IPS-20b (cell line): ENCODE measurements at regions not wholly inside any gene's neighbourhood (a gene's known extent, or its start where the extent isn't known, plus 50 kb on each side); places are given as distances from the start of the nearest gene placed in this dataset.

Experiments used
- H3K27ac ChIP-seq: one replicate; pipeline ENCODE4 v1.5.1; 2013; ENCODE audit warnings: low read length
- H3K27me3 ChIP-seq: 2 replicates; pipeline ENCODE4 v1.6.1; 2013; ENCODE audit warnings: mild to moderate bottlenecking, low read length, inconsistent platforms; ENCODE audit not compliant: insufficient read depth
- H3K36me3 ChIP-seq: 2 replicates; pipeline ENCODE4 v1.6.1; 2013; ENCODE audit warnings: low read depth, mild to moderate bottlenecking, inconsistent platforms, low read length, moderate library complexity; ENCODE audit not compliant: insufficient read depth
- H3K4me1 ChIP-seq: 2 replicates; pipeline ENCODE4 v1.6.1; 2013; ENCODE audit warnings: mild to moderate bottlenecking, control low read depth, inconsistent platforms, low read length, moderate library complexity; ENCODE audit not compliant: insufficient read depth
- H3K4me3 ChIP-seq: 2 replicates; pipeline ENCODE4 v1.5.1; 2013; ENCODE audit warnings: mild to moderate bottlenecking, low read length, inconsistent platforms
- H3K9ac ChIP-seq: 2 replicates; pipeline ENCODE4 v1.6.1; 2013; ENCODE audit warnings: low read depth, mild to moderate bottlenecking, inconsistent platforms, low read length, moderate library complexity
- H3K9me3 ChIP-seq: 2 replicates; pipeline ENCODE4 v1.6.1; 2013; ENCODE audit warnings: mild to moderate bottlenecking, low read depth, low read length, inconsistent platforms; ENCODE audit not compliant: insufficient read depth

DNA sequence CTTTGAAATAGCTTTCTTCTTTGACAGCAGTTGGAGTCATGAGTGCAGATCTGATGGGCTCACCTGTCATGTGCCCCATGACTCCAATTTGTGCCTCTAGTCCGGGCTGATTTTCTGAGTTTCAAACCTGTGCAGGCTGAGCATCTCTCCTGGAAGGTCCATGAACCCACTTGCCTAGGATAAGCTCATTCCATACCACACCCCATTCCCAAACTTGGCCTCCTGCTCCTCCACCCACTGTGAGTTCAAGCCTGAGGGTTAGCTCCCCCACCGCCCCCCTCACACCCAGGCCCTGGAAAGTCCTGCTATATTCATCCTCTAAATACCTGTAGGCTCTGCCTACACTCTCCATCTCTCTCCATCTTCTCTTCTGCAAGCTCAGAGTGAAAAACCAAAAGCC lies 126.8 kb upstream of the VRK1 start:
- H3K9me3 ChIP-seq = no peaks in the 10 kb centered on the region
- H3K27me3 ChIP-seq = no peaks in the 10 kb centered on the region; the same call in 1 of the 2 replicates
- H3K4me3 ChIP-seq = no peak overlapping the region
- no peak overlapping the region for H3K27ac ChIP-seq
- 0 out of 2 replicates have a peak, but pooled peaks cover 4% of the 10 kb centered on the region for H3K4me1 ChIP-seq
- no peaks in the 10 kb centered on the region for H3K36me3 ChIP-seq
- H3K9ac ChIP-seq = no peak overlapping the region

DNA sequence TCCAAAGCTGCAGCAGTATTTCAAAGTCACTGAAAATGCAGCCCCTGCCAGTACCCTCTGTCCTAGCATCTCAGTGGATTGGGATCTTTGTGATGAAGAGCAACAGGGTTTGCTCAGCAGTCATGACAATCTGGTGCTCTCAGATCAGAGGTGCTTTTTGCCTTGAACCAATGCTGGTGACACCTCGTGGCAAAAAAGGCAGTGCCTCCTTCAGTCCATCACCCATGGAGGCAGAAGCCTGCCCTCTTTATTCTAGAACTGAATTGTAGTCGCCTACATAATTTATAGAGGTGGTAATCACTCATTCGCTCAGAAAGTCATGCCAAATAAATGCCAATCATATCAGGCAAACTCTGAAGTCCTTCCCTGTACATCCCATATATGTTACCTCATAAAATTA lies 126.0 kb upstream of the VRK1 start:
- H3K4me1 ChIP-seq = 0 out of 2 replicates have a peak, but pooled peaks cover 4% of the 10 kb centered on the region
- no peak overlapping the region for H3K4me3 ChIP-seq
- no peak overlapping the region for H3K27ac ChIP-seq
- no peak overlapping the region for H3K9ac ChIP-seq
- no peaks in the 10 kb centered on the region for H3K9me3 ChIP-seq
- H3K27me3 ChIP-seq = no peaks in the 10 kb centered on the region; the same call in 1 of the 2 replicates
- H3K36me3 ChIP-seq = no peaks in the 10 kb centered on the region

DNA sequence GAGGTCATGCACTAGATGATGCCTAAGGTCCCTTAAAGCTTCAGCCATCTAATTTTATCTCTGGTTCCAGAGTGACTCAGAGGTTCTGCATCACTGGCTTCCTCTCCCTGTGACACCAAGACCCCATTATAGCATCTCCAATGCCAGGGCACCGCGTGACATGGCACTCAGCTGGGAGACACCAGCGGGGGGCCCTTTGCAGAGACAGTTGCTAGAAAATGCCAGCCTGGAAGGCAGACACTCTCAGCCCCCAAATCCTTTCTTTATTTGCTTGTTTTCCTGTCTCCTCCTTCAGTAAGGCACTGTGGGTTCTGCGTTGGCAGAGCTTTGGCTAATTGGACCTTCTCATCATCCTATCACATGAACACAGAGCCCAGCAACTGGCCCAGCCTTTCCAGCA lies 123.5 kb upstream of the VRK1 start:
- H3K4me3 ChIP-seq = no peak overlapping the region
- no peaks in the 10 kb centered on the region for H3K9me3 ChIP-seq
- no peaks in the 10 kb centered on the region for H3K36me3 ChIP-seq
- peaks cover 12% of the 10 kb centered on the region for H3K27me3 ChIP-seq
- H3K27ac ChIP-seq = no peak overlapping the region
- H3K9ac ChIP-seq = no peak overlapping the region
- H3K4me1 ChIP-seq = no peaks in the 10 kb centered on the region

DNA sequence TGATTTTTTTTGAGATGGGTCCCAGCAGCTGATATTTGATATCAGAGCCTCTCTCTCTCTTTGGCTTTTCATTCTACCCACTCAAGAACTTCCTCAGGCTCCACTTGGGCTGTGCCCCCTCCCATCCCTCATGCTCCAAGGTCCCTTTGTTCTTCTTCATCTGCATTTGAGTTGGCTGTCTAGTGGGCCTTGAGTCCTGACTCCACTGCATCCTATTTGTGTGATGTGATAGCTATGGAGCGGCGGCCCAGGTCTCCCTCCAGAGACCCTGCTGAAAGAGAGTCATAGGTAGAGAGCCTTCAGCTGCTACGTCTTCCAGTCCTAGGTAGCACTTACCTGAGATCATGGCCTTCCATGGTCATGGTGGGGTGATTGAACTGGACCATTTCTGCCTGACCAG lies 123.1 kb upstream of the VRK1 start:
- no peaks in the 10 kb centered on the region for H3K4me1 ChIP-seq
- H3K36me3 ChIP-seq = no peaks in the 10 kb centered on the region
- no peak overlapping the region for H3K9ac ChIP-seq
- H3K27ac ChIP-seq = no peak overlapping the region
- H3K9me3 ChIP-seq = no peaks in the 10 kb centered on the region
- no peak overlapping the region for H3K4me3 ChIP-seq
- peaks cover 16% of the 10 kb centered on the region for H3K27me3 ChIP-seq

DNA sequence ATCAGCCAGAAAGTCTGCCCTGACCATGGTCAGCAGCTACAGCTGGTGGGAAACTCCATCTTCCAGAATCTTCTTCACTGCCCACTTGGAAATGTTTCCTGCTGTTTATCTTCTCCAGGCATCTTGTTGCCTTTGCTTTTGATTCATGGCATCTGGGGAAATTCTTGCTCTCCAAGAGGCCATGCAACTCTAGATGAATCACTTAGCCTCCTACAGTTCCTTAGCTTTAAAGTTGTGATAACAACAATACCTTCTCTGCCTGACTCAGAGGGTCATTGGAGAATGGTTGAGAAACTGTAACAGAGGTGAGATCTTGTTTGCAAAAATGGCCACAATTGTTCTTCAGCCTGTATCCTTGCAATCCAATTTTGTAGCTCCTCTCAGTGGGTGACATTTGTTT lies 121.0 kb upstream of the VRK1 start:
- no peaks in the 10 kb centered on the region for H3K36me3 ChIP-seq
- no peak overlapping the region for H3K4me3 ChIP-seq
- H3K27ac ChIP-seq = no peak overlapping the region
- H3K9me3 ChIP-seq = no peaks in the 10 kb centered on the region
- H3K27me3 ChIP-seq = peaks cover 37% of the 10 kb centered on the region
- H3K4me1 ChIP-seq = no peaks in the 10 kb centered on the region
- no peak overlapping the region for H3K9ac ChIP-seq

DNA sequence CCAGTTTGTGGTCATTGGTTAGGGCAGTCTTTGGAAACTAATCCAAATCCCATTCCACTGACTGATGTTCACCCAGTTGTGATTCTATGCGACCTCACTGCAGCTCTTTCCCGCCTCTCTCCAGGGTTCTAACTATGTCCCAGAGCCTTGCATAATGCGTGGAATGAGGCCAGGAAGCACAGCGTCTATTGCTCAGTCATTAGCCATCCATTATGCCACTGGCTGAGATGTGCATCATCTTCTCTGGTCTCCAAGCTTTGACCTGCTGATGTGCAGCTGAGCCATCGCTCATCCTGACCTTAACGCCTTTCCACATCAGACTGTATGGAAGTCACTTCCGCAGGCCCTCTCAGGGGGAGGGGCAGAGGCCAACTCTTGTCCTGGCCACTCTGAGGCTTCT lies 115.4 kb upstream of the VRK1 start:
- no peaks in the 10 kb centered on the region for H3K4me1 ChIP-seq
- H3K9ac ChIP-seq = no peak overlapping the region
- no peaks in the 10 kb centered on the region for H3K9me3 ChIP-seq
- H3K36me3 ChIP-seq = no peaks in the 10 kb centered on the region
- H3K27me3 ChIP-seq = peaks cover 93% of the 10 kb centered on the region
- H3K27ac ChIP-seq = no peak overlapping the region
- no peak overlapping the region for H3K4me3 ChIP-seq

DNA sequence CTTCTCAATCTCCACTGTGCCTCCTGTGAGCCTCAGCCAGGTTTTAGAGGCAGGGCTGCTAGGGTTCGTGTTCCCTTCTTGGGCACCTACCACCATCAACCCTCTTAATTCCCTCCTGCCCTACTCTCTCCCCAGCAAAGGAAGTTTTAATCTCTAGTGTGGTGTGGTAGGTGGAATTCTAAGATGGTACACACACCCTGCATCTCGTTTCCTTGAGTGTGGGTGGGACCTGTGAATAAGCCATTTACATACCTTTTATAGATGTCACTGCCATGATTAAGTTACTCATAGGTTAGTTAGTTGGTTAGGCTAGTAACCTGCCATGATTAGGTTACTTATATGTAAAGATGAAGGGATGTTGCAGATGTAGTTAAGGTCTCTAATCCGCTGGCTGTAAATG lies 114.8 kb upstream of the VRK1 start:
- Histone ChIP-seq H3K27ac (no peak overlapping the region), H3K4me1 (no peaks in the 10 kb centered on the region), H3K4me3 (no peak overlapping the region), H3K27me3 (peaks cover 99% of the 10 kb centered on the region), H3K9ac (no peak overlapping the region), H3K36me3 (no peaks in the 10 kb centered on the region), H3K9me3 (no peaks in the 10 kb centered on the region)

DNA sequence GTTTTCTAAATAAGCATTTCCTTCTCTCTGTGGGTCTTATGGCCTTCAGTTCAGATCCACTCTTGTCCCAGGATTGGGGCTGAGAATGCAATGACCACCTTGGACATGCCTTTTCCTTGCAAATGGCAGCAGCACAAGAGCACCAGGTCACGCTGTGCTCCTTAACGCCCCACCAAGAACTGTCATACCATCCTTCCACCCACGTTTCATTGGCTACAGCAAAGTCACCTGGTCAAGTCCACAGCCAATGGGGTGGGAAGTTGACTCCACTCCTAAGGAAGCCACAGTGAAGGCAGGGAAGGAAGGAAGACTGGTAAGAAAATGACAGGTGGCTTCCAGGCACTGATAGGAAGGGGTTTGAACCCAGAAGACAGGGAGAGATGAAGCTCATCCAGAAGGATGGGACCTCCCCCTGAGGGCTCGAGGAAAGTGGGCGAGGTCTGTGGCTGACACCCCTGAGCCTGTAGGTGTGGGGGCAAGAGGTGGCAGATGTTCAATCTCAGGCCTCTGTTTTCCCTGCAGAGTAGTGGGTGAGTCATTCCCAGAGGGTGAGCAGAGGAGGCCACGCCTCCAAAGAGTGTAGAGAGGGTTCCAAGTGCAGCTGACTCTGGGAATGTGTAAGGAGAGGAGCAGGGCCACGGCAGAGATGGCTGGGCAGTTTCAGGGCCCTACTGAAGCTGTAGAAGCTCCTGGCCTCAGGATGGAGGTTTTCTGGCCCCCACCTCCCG lies 113.5 kb upstream of the VRK1 start:
- Histone ChIP-seq H3K9ac (no peak overlapping the region), H3K36me3 (no peaks in the 10 kb centered on the region), H3K4me1 (peaks cover under 1% of the 10 kb centered on the region; the same call in 1 of the 2 replicates), H3K27me3 (peaks cover 93% of the 10 kb centered on the region), H3K27ac (no peak overlapping the region), H3K4me3 (no peak overlapping the region), H3K9me3 (no peaks in the 10 kb centered on the region)

DNA sequence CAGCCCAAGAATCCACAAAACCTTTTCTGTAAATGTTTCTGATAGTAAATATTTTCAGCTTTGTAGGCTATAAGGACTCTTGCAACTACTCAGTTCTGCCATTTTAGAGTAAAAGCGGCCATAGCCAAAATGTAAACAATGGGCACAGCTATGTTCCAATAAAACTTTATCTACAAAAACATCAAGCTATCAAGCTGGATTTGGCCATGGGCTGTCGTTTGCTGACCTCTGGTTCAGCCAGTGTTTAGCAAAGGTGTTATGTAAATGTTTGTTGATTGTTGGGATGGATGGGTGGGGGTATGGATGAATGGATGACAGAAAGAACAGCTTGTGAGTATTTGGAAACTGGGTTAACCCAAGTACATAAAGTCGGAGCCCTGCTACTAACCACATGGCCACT lies 111.1 kb upstream of the VRK1 start:
- peaks cover 93% of the 10 kb centered on the region for H3K27me3 ChIP-seq
- H3K27ac ChIP-seq = no peak overlapping the region
- peaks cover 2% of the 10 kb centered on the region; the same call in 1 of the 2 replicates for H3K4me1 ChIP-seq
- no peaks in the 10 kb centered on the region for H3K36me3 ChIP-seq
- H3K4me3 ChIP-seq = no peak overlapping the region
- H3K9ac ChIP-seq = no peak overlapping the region
- no peaks in the 10 kb centered on the region for H3K9me3 ChIP-seq

DNA sequence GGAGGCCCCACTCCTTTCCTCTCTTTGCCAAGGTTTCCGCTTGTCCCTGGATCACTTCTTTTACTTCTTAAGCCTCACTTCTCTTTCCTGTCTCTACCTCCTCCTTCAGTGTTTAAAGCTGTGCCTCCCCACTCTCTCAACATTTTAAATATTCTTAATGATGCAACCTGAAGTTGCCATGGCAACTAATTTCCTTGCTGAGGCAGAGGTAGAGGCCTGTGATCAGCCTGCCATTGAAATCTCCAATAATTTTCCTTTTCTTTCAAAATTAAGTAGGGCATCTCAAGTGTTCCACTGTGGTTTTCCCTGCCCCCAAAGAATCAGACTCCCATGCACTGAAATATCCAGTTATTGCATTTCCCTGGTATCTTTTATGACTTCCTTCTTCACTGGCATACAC lies 108.6 kb upstream of the VRK1 start:
- Histone ChIP-seq H3K4me1 (peaks cover 4% of the 10 kb centered on the region), H3K4me3 (no peak overlapping the region), H3K36me3 (no peaks in the 10 kb centered on the region), H3K27me3 (peaks cover 92% of the 10 kb centered on the region), H3K9me3 (no peaks in the 10 kb centered on the region), H3K27ac (no peak overlapping the region), H3K9ac (no peak overlapping the region)

DNA sequence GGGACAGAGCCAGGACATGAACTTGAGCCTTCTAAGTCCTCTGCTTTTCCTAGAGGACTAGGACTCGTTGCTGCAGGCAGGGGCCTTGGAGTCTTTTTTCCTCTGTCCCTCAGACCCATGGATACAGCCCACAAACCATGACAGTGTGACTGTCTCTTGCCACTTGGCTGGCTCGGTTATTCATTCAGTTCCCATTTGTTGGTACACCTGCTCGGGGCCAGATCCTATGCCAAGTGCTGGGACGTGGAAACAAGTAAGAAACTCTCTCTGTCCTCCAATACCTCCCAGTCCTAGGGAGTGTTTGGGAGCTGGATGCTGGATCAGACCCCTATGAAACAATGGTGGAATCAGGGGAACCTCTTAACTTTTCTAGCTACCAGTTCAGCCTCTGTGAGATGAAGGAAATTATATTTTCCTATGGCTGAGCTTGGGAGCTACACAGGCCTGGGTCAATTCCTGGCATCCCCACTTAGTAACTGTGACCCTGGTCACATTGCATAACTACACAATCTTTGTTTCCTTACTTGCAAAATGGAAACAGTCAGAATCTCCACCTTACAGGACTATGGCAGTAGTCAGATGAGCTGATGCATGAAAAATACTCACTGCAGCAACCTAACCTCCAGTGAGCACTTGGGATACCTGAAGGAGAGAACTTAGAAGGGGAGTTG lies 106.3 kb upstream of the VRK1 start:
- H3K4me1 ChIP-seq = peaks cover 12% of the 10 kb centered on the region
- H3K27ac ChIP-seq = no peak overlapping the region
- H3K4me3 ChIP-seq = no peak overlapping the region
- H3K36me3 ChIP-seq = no peaks in the 10 kb centered on the region
- H3K9me3 ChIP-seq = no peaks in the 10 kb centered on the region
- H3K9ac ChIP-seq = no peak overlapping the region
- H3K27me3 ChIP-seq = peaks cover 90% of the 10 kb centered on the region

DNA sequence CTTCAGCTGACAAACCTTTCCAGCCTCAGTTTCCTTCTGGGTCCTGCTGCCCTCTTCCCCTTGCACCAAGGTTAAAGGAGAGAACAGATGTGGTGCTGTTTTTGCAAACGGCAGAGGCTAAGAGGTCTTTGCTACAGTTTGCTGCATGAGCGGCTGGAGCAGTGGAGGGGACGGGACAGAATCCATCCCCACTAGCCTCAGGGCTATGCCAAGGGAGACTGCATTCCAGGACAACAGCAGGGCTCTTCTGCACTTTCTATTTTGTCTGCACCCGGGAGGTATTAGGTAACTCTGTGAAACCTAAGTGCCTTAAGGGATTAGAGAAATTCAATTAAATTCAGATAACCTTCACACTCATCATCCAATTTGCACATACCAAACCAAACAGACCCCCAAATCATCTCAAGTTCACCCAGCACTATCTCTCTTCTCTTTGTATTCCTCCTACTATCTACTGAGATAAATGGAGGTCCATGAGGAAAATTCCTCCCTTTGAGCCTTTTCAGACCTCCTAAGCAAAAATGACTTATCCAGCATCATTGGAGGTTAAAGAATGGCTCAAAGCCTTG lies 103.8 kb upstream of the VRK1 start:
- H3K4me3 ChIP-seq = no peak overlapping the region
- no peak overlapping the region for H3K9ac ChIP-seq
- peaks cover 12% of the 10 kb centered on the region for H3K4me1 ChIP-seq
- H3K36me3 ChIP-seq = no peaks in the 10 kb centered on the region
- H3K27me3 ChIP-seq = peaks cover 89% of the 10 kb centered on the region; the same call in 1 of the 2 replicates
- no peak overlapping the region for H3K27ac ChIP-seq
- H3K9me3 ChIP-seq = no peaks in the 10 kb centered on the region
